ENCODE measurements at regions not wholly inside any gene's neighbourhood (a gene's known extent, or its start where the extent isn't known, plus 50 kb on each side); places are given as distances from the start of the nearest gene placed in this dataset.

DNA sequence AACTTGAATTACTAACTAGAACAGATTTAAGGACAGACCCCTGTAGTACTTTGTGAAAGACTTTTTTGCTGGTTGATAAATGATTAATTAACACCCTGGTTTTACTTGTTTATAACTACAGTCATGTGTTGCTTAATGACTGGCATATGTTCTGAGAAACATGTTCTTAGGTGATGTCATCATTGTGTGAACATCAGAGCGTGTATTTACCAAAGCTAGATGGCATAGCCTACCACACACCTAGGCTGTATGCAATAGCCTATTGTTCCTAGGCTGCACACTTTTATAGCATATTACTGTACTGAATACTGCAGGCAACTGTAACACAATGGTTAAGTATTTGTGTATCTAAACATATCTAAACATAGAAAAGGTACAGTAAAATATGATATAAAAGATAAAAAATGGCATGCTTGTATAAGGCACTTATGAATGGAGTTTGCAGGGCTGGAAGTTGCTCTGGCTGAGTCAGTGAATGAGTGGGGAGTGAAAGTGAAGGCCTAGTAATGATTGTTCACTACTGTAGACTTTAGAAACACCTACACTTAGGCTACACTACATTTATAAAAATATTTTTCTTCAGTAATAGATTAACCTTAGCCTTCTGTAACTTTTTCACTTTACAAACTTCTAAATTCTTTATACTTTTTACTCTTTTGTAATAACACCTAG lies 260.3 kb downstream of the KCNRG start:
- TF ChIP-seq, protein P1, sequence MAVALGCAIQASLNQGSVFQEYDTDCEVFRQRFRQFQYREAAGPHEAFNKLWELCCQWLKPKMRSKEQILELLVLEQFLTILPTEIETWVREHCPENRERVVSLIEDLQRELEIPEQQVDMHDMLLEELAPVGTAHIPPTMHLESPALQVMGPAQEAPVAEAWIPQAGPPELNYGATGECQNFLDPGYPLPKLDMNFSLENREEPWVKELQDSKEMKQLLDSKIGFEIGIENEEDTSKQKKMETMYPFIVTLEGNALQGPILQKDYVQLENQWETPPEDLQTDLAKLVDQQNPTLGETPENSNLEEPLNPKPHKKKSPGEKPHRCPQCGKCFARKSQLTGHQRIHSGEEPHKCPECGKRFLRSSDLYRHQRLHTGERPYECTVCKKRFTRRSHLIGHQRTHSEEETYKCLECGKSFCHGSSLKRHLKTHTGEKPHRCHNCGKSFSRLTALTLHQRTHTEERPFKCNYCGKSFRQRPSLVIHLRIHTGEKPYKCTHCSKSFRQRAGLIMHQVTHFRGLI (tag by site-specific recombination; IDR thresholded peaks at IDR 0.05): no peak
- TF ChIP-seq ZNF610 (tag by site-specific recombination; IDR thresholded peaks at IDR 0.05; ENCODE audit: borderline replicate concordance): no peak

All from HEK293 (cell line).